ENCODE measurements at regions not wholly inside any gene's neighbourhood (a gene's known extent, or its start where the extent isn't known, plus 50 kb on each side); places are given as distances from the start of the nearest gene placed in this dataset.

DNA sequence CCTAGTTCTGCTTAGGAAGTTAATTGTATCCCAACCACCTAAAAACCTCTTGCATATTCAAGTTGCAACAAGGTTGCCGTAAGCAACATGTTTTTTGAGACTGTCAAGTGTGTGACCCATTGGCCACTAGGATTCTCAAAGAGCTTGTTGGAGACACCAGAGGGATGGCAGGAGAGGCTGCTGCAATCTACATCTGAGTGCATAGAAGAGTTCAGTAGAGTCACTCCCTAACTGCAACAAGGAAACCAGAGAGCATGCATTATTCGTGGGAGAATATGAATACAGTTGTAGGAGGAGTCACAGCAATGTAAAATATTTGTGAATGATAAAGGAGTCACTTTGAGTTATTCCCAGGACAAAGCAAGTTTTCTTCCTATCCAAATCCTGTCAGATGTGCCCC is 538.6 kb downstream of the TNS3 start:
- H3K9ac ChIP-seq: no peak overlapping the region

DNA sequence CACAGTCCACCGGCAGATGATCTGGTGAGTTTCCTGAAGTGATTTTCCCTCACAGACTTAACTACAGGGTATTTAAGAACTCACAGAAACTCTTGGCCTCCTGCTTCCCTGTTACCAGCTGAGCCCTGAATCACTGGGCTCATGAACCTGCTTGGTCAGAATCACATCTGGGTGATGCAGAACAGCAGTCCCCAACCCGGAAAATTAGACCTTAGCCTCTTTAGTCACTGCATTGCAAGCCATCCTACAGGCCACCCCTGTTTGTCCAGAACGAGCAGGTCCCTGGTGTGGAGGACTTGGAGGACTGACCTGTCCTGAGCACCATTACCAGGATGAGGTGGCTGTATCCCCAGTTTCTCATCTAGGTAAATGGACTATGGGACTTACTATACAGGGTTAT is 539.2 kb downstream of the TNS3 start:
- Histone ChIP-seq H3K9me3 (ENCODE audit: low read depth) (no peaks in the 10 kb centered on the region), H4K20me1 (ENCODE audit: insufficient read depth) (no peaks in the 10 kb centered on the region), H3K27ac (no peak overlapping the region), H3K27me3 (replicated peaks; ENCODE audit: insufficient read depth) (no peaks in the 10 kb centered on the region), H3K4me3 (no peak overlapping the region), H3K79me2 (ENCODE audit: insufficient read depth) (no peaks in the 10 kb centered on the region), H3K9me2 (ENCODE audit: insufficient read depth) (no peaks in the 10 kb centered on the region), H3F3A (ENCODE audit: insufficient read depth) (peaks cover 20% of the 10 kb centered on the region), H3K4me1 (ENCODE audit: insufficient read depth) (peaks cover 36% of the 10 kb centered on the region), H3K9ac (no peak overlapping the region), H3K4me2 (ENCODE audit: unreplicated experiment) (no peak overlapping the region), H3K36me3 (ENCODE audit: low read depth) (no peaks in the 10 kb centered on the region), H2AFZ (no peak overlapping the region)
- no peak for DNase-seq
- TF ChIP-seq EZH2 (IDR thresholded peaks at IDR 0.05; ENCODE audit: insufficient read depth, poor library complexity, severe bottlenecking) (no peak), EZH2phosphoT487 (IDR thresholded peaks at IDR 0.05; ENCODE audit: insufficient read depth, low read depth) (no peak)
- in situ Hi-C loops (cut with MboI): no loop called here
- 92 to 96% methylated on average over 3 of the region's 3 CpGs for WGBS, 2 experiments (ENCODE audit: low coverage in 1 of 2, low lambda C conversion rate in 2 of 2, missing lambda C conversion rate in 2 of 2)

More for the DNA sequence above, 538.6 kb downstream of the TNS3 start:
- no peaks in the 10 kb centered on the region for H3K9me2 ChIP-seq (ENCODE audit: insufficient read depth)
- H3K4me3 ChIP-seq: no peak overlapping the region
- no peaks in the 10 kb centered on the region for H4K20me1 ChIP-seq (ENCODE audit: insufficient read depth)
- 66 to 68% methylated on average over 2 of the region's 2 CpGs for WGBS, 2 experiments (ENCODE audit: low coverage in 1 of 2, low lambda C conversion rate in 2 of 2, missing lambda C conversion rate in 2 of 2)
- peaks cover 20% of the 10 kb centered on the region for H3F3A ChIP-seq (ENCODE audit: insufficient read depth)
- DNase-seq: no peak
- H3K79me2 ChIP-seq (ENCODE audit: insufficient read depth): no peaks in the 10 kb centered on the region
- no peak overlapping the region for H3K4me2 ChIP-seq (ENCODE audit: unreplicated experiment)
- in situ Hi-C loops (cut with MboI): no loop called here
- TF ChIP-seq EZH2 (IDR thresholded peaks at IDR 0.05; ENCODE audit: insufficient read depth, poor library complexity, severe bottlenecking) (no peak), EZH2phosphoT487 (IDR thresholded peaks at IDR 0.05; ENCODE audit: insufficient read depth, low read depth) (no peak)
- no peaks in the 10 kb centered on the region for H3K36me3 ChIP-seq (ENCODE audit: low read depth)
- no peak overlapping the region for H2AFZ ChIP-seq
- H3K27me3 ChIP-seq (replicated peaks; ENCODE audit: insufficient read depth): no peaks in the 10 kb centered on the region
- peaks cover 36% of the 10 kb centered on the region for H3K4me1 ChIP-seq (ENCODE audit: insufficient read depth)
- H3K27ac ChIP-seq: no peak overlapping the region
- no peaks in the 10 kb centered on the region for H3K9me3 ChIP-seq (ENCODE audit: low read depth)

GRCh38 chr7:47040795-47041347 is 541.0 kb downstream of the TNS3 start:
- Histone ChIP-seq H3K9me2 (ENCODE audit: insufficient read depth) (no peaks in the 10 kb centered on the region), H3K9ac (no peak overlapping the region), H3K36me3 (ENCODE audit: low read depth) (no peaks in the 10 kb centered on the region), H3K4me3 (no peak overlapping the region), H4K20me1 (ENCODE audit: insufficient read depth) (no peaks in the 10 kb centered on the region), H3K27me3 (replicated peaks; ENCODE audit: insufficient read depth) (no peaks in the 10 kb centered on the region), H3K27ac (no peak overlapping the region), H3K79me2 (ENCODE audit: insufficient read depth) (no peaks in the 10 kb centered on the region), H3K9me3 (ENCODE audit: low read depth) (no peaks in the 10 kb centered on the region), H3F3A (ENCODE audit: insufficient read depth) (peaks cover 12% of the 10 kb centered on the region), H2AFZ (no peak overlapping the region), H3K4me2 (ENCODE audit: unreplicated experiment) (no peak overlapping the region), H3K4me1 (ENCODE audit: insufficient read depth) (peaks cover 31% of the 10 kb centered on the region)
- WGBS, 2 experiments (ENCODE audit: low coverage in 1 of 2, low lambda C conversion rate in 2 of 2, missing lambda C conversion rate in 2 of 2): 91 to 94% methylated on average over 10 of the region's 10 CpGs
- DNase-seq: no peak
- in situ Hi-C loops (cut with MboI): no loop called here
- TF ChIP-seq EZH2 (IDR thresholded peaks at IDR 0.05; ENCODE audit: insufficient read depth, poor library complexity, severe bottlenecking): no peak
- TF ChIP-seq EZH2phosphoT487 (IDR thresholded peaks at IDR 0.05; ENCODE audit: insufficient read depth, low read depth): no peak

DNA sequence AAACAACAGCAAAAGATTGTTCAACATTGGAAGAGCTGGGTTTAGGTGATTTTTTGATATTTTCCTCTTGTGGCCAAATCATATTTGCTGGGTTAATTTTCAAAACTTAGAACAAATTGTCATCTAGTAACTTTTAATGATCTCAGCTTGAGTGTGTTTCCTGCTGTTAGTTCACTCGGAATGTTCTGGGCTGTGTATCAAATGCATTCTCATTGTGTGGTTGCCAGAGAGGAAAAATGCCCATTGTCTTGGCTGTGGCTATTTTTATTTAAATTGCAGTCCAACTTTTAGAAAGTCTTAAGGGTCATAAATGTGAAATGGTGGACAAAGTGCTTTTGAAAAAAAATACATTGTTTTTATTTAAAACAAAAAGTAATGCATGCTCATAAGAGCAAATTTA is 542.0 kb downstream of the TNS3 start:
- Histone ChIP-seq H3K79me2 (ENCODE audit: insufficient read depth) (no peaks in the 10 kb centered on the region), H3K9ac (no peak overlapping the region), H3K4me3 (no peak overlapping the region), H2AFZ (0 out of 2 replicates have a peak overlapping the region, but pooled peaks have one; percentile 4), H3K4me2 (ENCODE audit: unreplicated experiment) (peak overlapping the region; percentile 62), H3K27ac (peak overlapping the region; percentile 31), H4K20me1 (ENCODE audit: insufficient read depth) (no peaks in the 10 kb centered on the region), H3K27me3 (replicated peaks; ENCODE audit: insufficient read depth) (no peaks in the 10 kb centered on the region), H3K9me3 (ENCODE audit: low read depth) (no peaks in the 10 kb centered on the region), H3K9me2 (ENCODE audit: insufficient read depth) (no peaks in the 10 kb centered on the region), H3K4me1 (ENCODE audit: insufficient read depth) (peaks cover 23% of the 10 kb centered on the region), H3K36me3 (ENCODE audit: low read depth) (no peaks in the 10 kb centered on the region), H3F3A (ENCODE audit: insufficient read depth) (peaks cover 7% of the 10 kb centered on the region)
- in situ Hi-C loops (cut with MboI): no loop called here
- 0% methylated on average over 1 of the region's 1 CpG for WGBS, 2 experiments (ENCODE audit: low coverage in 1 of 2, low lambda C conversion rate in 2 of 2, missing lambda C conversion rate in 2 of 2)
- DNase-seq: peak; percentile 81
- no peak for TF ChIP-seq EZH2phosphoT487 (IDR thresholded peaks at IDR 0.05; ENCODE audit: insufficient read depth, low read depth)
- no peak for TF ChIP-seq EZH2 (IDR thresholded peaks at IDR 0.05; ENCODE audit: insufficient read depth, poor library complexity, severe bottlenecking)

Measured in GM23248 (cell line).